ENCODE measurements at regions not wholly inside any gene's neighbourhood (a gene's known extent, or its start where the extent isn't known, plus 50 kb on each side); places are given as distances from the start of the nearest gene placed in this dataset.

- H2AFZ ChIP-seq (ENCODE audit: low read depth, low read length): no peak overlapping the region
- Mint-ChIP-seq H3K9me3 (ENCODE audit: unreplicated experiment) (peaks cover 1% of the 10 kb centered on the region), H3K27ac (ENCODE audit: unreplicated experiment) (no peak overlapping the region), H3K27me3 (ENCODE audit: low read depth, unreplicated experiment) (peaks cover 6% of the 10 kb centered on the region), H3K4me3 (ENCODE audit: unreplicated experiment) (no peak overlapping the region), H3K36me3 (ENCODE audit: low read depth, unreplicated experiment) (peaks cover 4% of the 10 kb centered on the region), H3K4me1 (ENCODE audit: low read depth, unreplicated experiment) (peaks cover 6% of the 10 kb centered on the region)
- H3K27me3 ChIP-seq (ENCODE audit: insufficient read depth, low read length): no peaks in the 10 kb centered on the region
- no peaks in the 10 kb centered on the region for H3K36me3 ChIP-seq (ENCODE audit: insufficient read depth, low read length)
- H3K4me2 ChIP-seq (ENCODE audit: low read length): no peak overlapping the region
- H3K27ac ChIP-seq (ENCODE audit: low read depth, low read length): no peak overlapping the region
- no peak for DNase-seq (ENCODE audit: low read depth)
- no peaks in the 10 kb centered on the region for H3K79me2 ChIP-seq (ENCODE audit: insufficient read depth, low read length)
- FAIRE-seq: no peak
- H3K9ac ChIP-seq (ENCODE audit: low read length): no peak overlapping the region
- TF ChIP-seq, protein P1, sequence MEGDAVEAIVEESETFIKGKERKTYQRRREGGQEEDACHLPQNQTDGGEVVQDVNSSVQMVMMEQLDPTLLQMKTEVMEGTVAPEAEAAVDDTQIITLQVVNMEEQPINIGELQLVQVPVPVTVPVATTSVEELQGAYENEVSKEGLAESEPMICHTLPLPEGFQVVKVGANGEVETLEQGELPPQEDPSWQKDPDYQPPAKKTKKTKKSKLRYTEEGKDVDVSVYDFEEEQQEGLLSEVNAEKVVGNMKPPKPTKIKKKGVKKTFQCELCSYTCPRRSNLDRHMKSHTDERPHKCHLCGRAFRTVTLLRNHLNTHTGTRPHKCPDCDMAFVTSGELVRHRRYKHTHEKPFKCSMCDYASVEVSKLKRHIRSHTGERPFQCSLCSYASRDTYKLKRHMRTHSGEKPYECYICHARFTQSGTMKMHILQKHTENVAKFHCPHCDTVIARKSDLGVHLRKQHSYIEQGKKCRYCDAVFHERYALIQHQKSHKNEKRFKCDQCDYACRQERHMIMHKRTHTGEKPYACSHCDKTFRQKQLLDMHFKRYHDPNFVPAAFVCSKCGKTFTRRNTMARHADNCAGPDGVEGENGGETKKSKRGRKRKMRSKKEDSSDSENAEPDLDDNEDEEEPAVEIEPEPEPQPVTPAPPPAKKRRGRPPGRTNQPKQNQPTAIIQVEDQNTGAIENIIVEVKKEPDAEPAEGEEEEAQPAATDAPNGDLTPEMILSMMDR (IDR thresholded peaks at IDR 0.05; ENCODE audit: insufficient read depth, low read depth, low read length): no peak
- TF ChIP-seq EZH2 (IDR thresholded peaks at IDR 0.05; ENCODE audit: insufficient read depth, low read length): no peak
- H3K4me3 ChIP-seq (ENCODE audit: insufficient read depth, low read depth, low read length): no peak overlapping the region
- H4K20me1 ChIP-seq (ENCODE audit: insufficient read depth, low read length): no peaks in the 10 kb centered on the region
- no peaks in the 10 kb centered on the region for H3K4me1 ChIP-seq (ENCODE audit: insufficient read depth, low read length)
- no peaks in the 10 kb centered on the region for H3K9me3 ChIP-seq (ENCODE audit: insufficient read depth, low read depth, low read length)
Measured at GRCh38 chr3:137082763-137083162, 125.0 kb downstream of the IL20RB start.

DNA sequence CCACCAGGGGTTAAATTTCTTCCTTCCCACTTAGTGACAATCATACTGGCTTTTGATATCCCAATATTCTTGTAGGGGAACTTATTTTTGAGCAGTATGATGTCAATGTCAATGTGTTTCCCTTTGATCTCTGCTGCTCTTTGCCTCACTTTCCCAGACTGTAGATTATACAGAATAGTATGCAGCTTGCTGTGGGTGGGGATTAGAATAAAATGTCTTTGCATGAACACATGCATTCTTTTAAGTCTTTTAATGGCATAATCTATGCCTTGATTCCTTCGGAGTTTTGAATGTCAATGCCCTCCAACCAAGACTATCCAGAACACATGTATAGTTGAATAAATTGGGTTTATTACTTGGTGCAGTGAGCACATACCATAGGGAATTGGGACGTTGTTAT is 125.5 kb downstream of the IL20RB start:
- Histone ChIP-seq H3K27me3 (ENCODE audit: insufficient read depth, low read length) (no peaks in the 10 kb centered on the region), H3K4me3 (ENCODE audit: insufficient read depth, low read depth, low read length) (no peak overlapping the region), H2AFZ (ENCODE audit: low read depth, low read length) (no peak overlapping the region), H3K36me3 (ENCODE audit: insufficient read depth, low read length) (no peaks in the 10 kb centered on the region), H3K27ac (ENCODE audit: low read depth, low read length) (no peak overlapping the region), H4K20me1 (ENCODE audit: insufficient read depth, low read length) (no peaks in the 10 kb centered on the region), H3K9me3 (ENCODE audit: insufficient read depth, low read depth, low read length) (no peaks in the 10 kb centered on the region), H3K9ac (ENCODE audit: low read length) (no peak overlapping the region), H3K4me2 (ENCODE audit: low read length) (no peak overlapping the region), H3K79me2 (ENCODE audit: insufficient read depth, low read length) (no peaks in the 10 kb centered on the region), H3K4me1 (ENCODE audit: insufficient read depth, low read length) (no peaks in the 10 kb centered on the region)
- H3K36me3 Mint-ChIP-seq (ENCODE audit: low read depth, unreplicated experiment): peaks cover 4% of the 10 kb centered on the region
- H3K27me3 Mint-ChIP-seq (ENCODE audit: low read depth, unreplicated experiment): peaks cover 2% of the 10 kb centered on the region
- no peak for TF ChIP-seq EZH2 (IDR thresholded peaks at IDR 0.05; ENCODE audit: insufficient read depth, low read length)
- TF ChIP-seq, protein P1 (IDR thresholded peaks at IDR 0.05; ENCODE audit: insufficient read depth, low read depth, low read length): no peak
- H3K27ac Mint-ChIP-seq (ENCODE audit: unreplicated experiment): no peak overlapping the region
- H3K4me1 Mint-ChIP-seq (ENCODE audit: low read depth, unreplicated experiment): peaks cover 6% of the 10 kb centered on the region
- no peak for FAIRE-seq
- DNase-seq (ENCODE audit: low read depth): no peak
- peaks cover 1% of the 10 kb centered on the region for H3K9me3 Mint-ChIP-seq (ENCODE audit: unreplicated experiment)
- no peak overlapping the region for H3K4me3 Mint-ChIP-seq (ENCODE audit: unreplicated experiment)

- DNase-seq (ENCODE audit: low read depth): no peak
- Histone ChIP-seq H3K27me3 (ENCODE audit: insufficient read depth, low read length) (no peaks in the 10 kb centered on the region), H3K4me3 (ENCODE audit: insufficient read depth, low read depth, low read length) (no peak overlapping the region), H3K4me2 (ENCODE audit: low read length) (no peak overlapping the region), H3K79me2 (ENCODE audit: insufficient read depth, low read length) (no peaks in the 10 kb centered on the region), H3K27ac (ENCODE audit: low read depth, low read length) (no peak overlapping the region), H3K9ac (ENCODE audit: low read length) (no peak overlapping the region), H2AFZ (ENCODE audit: low read depth, low read length) (no peak overlapping the region), H3K4me1 (ENCODE audit: insufficient read depth, low read length) (no peaks in the 10 kb centered on the region), H3K36me3 (ENCODE audit: insufficient read depth, low read length) (no peaks in the 10 kb centered on the region), H3K9me3 (ENCODE audit: insufficient read depth, low read depth, low read length) (no peaks in the 10 kb centered on the region), H4K20me1 (ENCODE audit: insufficient read depth, low read length) (no peaks in the 10 kb centered on the region)
- peaks cover 2% of the 10 kb centered on the region for H3K27me3 Mint-ChIP-seq (ENCODE audit: low read depth, unreplicated experiment)
- FAIRE-seq: no peak
- peaks cover 6% of the 10 kb centered on the region for H3K4me1 Mint-ChIP-seq (ENCODE audit: low read depth, unreplicated experiment)
- H3K9me3 Mint-ChIP-seq (ENCODE audit: unreplicated experiment): peaks cover 1% of the 10 kb centered on the region
- no peak overlapping the region for H3K27ac Mint-ChIP-seq (ENCODE audit: unreplicated experiment)
- H3K36me3 Mint-ChIP-seq (ENCODE audit: low read depth, unreplicated experiment): peaks cover 1% of the 10 kb centered on the region
- no peak overlapping the region for H3K4me3 Mint-ChIP-seq (ENCODE audit: unreplicated experiment)
- TF ChIP-seq, protein P1 (IDR thresholded peaks at IDR 0.05; ENCODE audit: insufficient read depth, low read depth, low read length): no peak
- TF ChIP-seq EZH2 (IDR thresholded peaks at IDR 0.05; ENCODE audit: insufficient read depth, low read length): no peak
Measured at GRCh38 chr3:137084586-137084985, 126.8 kb downstream of the IL20RB start.
